K562 (cell line): ENCODE measurements at regions not wholly inside any gene's neighbourhood (a gene's known extent, or its start where the extent isn't known, plus 50 kb on each side); places are given as distances from the start of the nearest gene placed in this dataset.

Experiments used
- ATAC-seq: fragments of 200-7000 bp; cut with Tn5 transposase; 3 replicates; pipeline ENCODE4 v1.9.1; 2020; ENCODE audit warnings: moderate library complexity
- BruUV-seq: library from RNA; stranded (reverse); fragments of 400-500 nt; replicated peaks from 2 replicates; lab custom pipeline; 2021; lab: Mats Ljungman, UMichigan
- CTCF ChIA-PET: fragments of 300-600 bp; formaldehyde crosslinking; extraction: SDS; loops from one replicate; lab custom pipeline; 2021; ENCODE audit warnings: low intra/inter-chr PET ratio; lab: Yijun Ruan, JAX
- POLR2A ChIA-PET: fragments of 300-600, 350-650 bp; sonication (Branson Sonifier 250); formaldehyde crosslinking; extraction: SDS; loops from one replicate; lab custom pipeline; 2021; ENCODE audit warnings: antibody characterized with exemption, inconsistent platforms; lab: Yijun Ruan, JAX
- DNase-seq, 4 experiments: peaks; one replicate each; pipeline versions ENCODE4 v3.0.0 to v3.0.0-alpha.2; 2011 to 2018; ENCODE audit warnings: low spot score in 3 of 4, mixed read lengths in 3 of 4; ENCODE audit errors: extremely low read depth in 1 of 4
- FAIRE-seq: peaks from 2 replicates; lab custom pipeline; 2011; peaks lifted over from hg19 to GRCh38; lab: Jason Lieb, UNC
- H2AFZ ChIP-seq: 2 replicates; pipeline ENCODE4 v1.6.0; 2011; ENCODE audit warnings: low read depth, low read length, control low read depth, inconsistent platforms
- H3K27ac ChIP-seq: fragments of 200-600 bp; 3 replicates; pipeline ENCODE4 v1.8.0; 2011; ENCODE audit warnings: low read depth, mild to moderate bottlenecking, control low read depth, inconsistent platforms, low read length, moderate library complexity, mixed read lengths; ENCODE audit errors: extremely low read depth
- H3K27me3 ChIP-seq, 2 experiments: fragments of 300-600 bp in 1 of 2; 2 replicates in 1 of 2; 3 replicates in 1 of 2; pipeline versions ENCODE4 v1.6.0 to v1.8.0; 2011; ENCODE audit warnings: inconsistent platforms in 2 of 2, low read length in 2 of 2, mild to moderate bottlenecking in 1 of 2, mixed read lengths in 1 of 2, moderate library complexity in 1 of 2; ENCODE audit not compliant: control insufficient read depth in 2 of 2, insufficient read depth in 2 of 2
- H3K36me3 ChIP-seq: fragments of 300-600 bp; 3 replicates; pipeline ENCODE4 v1.8.0; 2011; ENCODE audit warnings: mild to moderate bottlenecking, low read length, inconsistent platforms; ENCODE audit not compliant: control insufficient read depth, insufficient read depth
- H3K4me1 ChIP-seq, 2 experiments: fragments of 200-600 bp in 1 of 2; replicated peaks in 1 of 2; 2 replicates in 1 of 2; 3 replicates in 1 of 2; pipeline versions ENCODE4 v1.5.1 to v1.8.0; 2011; ENCODE audit warnings: inconsistent platforms in 2 of 2, low read length in 2 of 2, mild to moderate bottlenecking in 1 of 2, mixed read lengths in 1 of 2, moderate library complexity in 1 of 2; ENCODE audit not compliant: control insufficient read depth in 2 of 2, insufficient read depth in 2 of 2
- H3K4me2 ChIP-seq: 2 replicates; pipeline ENCODE4 v1.6.1; 2011; ENCODE audit warnings: low read length, control low read depth, inconsistent platforms, mixed read lengths; ENCODE audit not compliant: insufficient read depth
- H3K4me3 ChIP-seq: fragments of 200-600 bp; sonication (generic), shearing (Covaris generic); 2 replicates; pipeline ENCODE4 v1.5.1; 2016; ENCODE audit warnings: control low read depth, inconsistent platforms
- H3K79me2 ChIP-seq: fragments of 200-600 bp; 3 replicates; pipeline ENCODE4 v1.8.0; 2011; ENCODE audit warnings: low read length, inconsistent platforms; ENCODE audit not compliant: control insufficient read depth, insufficient read depth
- H3K9ac ChIP-seq, 2 experiments: 2 replicates each; pipeline versions ENCODE4 v1.6.0 to v1.6.1; 2011; ENCODE audit warnings: low read depth in 2 of 2, low read length in 2 of 2, control low read depth in 1 of 2, inconsistent platforms in 1 of 2, mild to moderate bottlenecking in 1 of 2, mixed read lengths in 1 of 2; ENCODE audit not compliant: insufficient read depth in 1 of 2
- H3K9me1 ChIP-seq: one replicate; pipeline ENCODE4 v1.6.0; 2011; ENCODE audit warnings: inconsistent platforms, mild to moderate bottlenecking, low read length, moderate library complexity; ENCODE audit not compliant: control insufficient read depth, insufficient read depth
- H3K9me3 ChIP-seq: replicated peaks from 2 replicates; pipeline ENCODE4 v1.5.1; 2011; ENCODE audit warnings: low read depth, low read length, inconsistent platforms; ENCODE audit not compliant: control insufficient read depth, insufficient read depth
- H4K20me1 ChIP-seq: replicated peaks from 2 replicates; pipeline ENCODE4 v1.6.1; 2011; ENCODE audit warnings: low read length, inconsistent platforms, mixed read lengths; ENCODE audit not compliant: control insufficient read depth, insufficient read depth
- ILF3 ChIP-seq: fragments of 450-650 bp; IDR thresholded peaks from 2 replicates; pipeline ENCODE4 v1.6.1; 2018; ENCODE audit warnings: antibody characterized with exemption, mild to moderate bottlenecking, moderate library complexity, borderline replicate concordance
- LEF1 ChIP-seq: fragments of 450-650 bp; IDR thresholded peaks from 2 replicates; pipeline ENCODE4 v1.6.1; 2016; ENCODE audit warnings: mild to moderate bottlenecking
- MCM3 ChIP-seq: fragments of 450-650 bp; IDR thresholded peaks from 2 replicates; pipeline ENCODE4 v1.6.1; 2016
- MEIS2 ChIP-seq: fragments of 450-650 bp; IDR thresholded peaks from 2 replicates; pipeline ENCODE4 v1.6.1; 2014; ENCODE audit warnings: mild to moderate bottlenecking; ENCODE audit not compliant: partially characterized antibody
- MLLT1 ChIP-seq, 2 experiments: fragments of 450-650 bp; IDR thresholded peaks; 2 replicates each; pipeline ENCODE4 v1.6.1; 2016
- PRPF4 ChIP-seq: fragments of 200-400 bp; formaldehyde crosslinking; IDR thresholded peaks from one replicate; pipeline ENCODE4 v1.6.1; 2017; ENCODE audit warnings: low read length, low read depth, mild to moderate bottlenecking; ENCODE audit not compliant: insufficient read depth, poor library complexity, severe bottlenecking
- RBM25 ChIP-seq: fragments of 200-400 bp; formaldehyde crosslinking; IDR thresholded peaks from 2 replicates; pipeline ENCODE4 v1.6.1; 2018; ENCODE audit warnings: low read length, low read depth, moderate library complexity; ENCODE audit not compliant: severe bottlenecking
- ZC3H11A ChIP-seq: IDR thresholded peaks from 2 replicates; pipeline ENCODE4 v1.6.1; 2012; ENCODE audit warnings: low read depth, low read length, improper control_type of control experiment
- WGBS: fragments of 100-300 bp; shearing (Covaris generic); methylation state at CpG from one replicate; pipeline ENCODE4 v1.1.6; 2016; ENCODE audit warnings: low coverage, mixed read lengths; ENCODE audit not compliant: insufficient coverage; ENCODE audit errors: missing lambda C conversion rate; 5-methylcytosine and 5-hydroxymethylcytosine counted together
- in situ Hi-C: fragments of 300-500 bp; cut with MboI; formaldehyde crosslinking; loops from 4 replicates; pipeline ENCODE4 v1.15.0; 2018; ENCODE audit warnings: inconsistent platforms, mixed read lengths
- intact Hi-C: fragments of 100-400 bp; cut with micrococcal nuclease; formaldehyde crosslinking; loops from 2 replicates; pipeline ENCODE4 v1.14.2; 2022
- TF ChIP-seq, protein P1 (sequence below), 2 experiments: fragments of 150-350 bp in 1 of 2; IDR thresholded peaks; 2 replicates each; pipeline ENCODE4 v1.6.1; 2012 to 2016; ENCODE audit warnings: low read depth in 2 of 2, low read length in 2 of 2, mild to moderate bottlenecking in 1 of 2, moderate library complexity in 1 of 2
- TF ChIP-seq, protein P2 (sequence below): fragments of 250-450 bp; sonication (Bioruptor Pico); IDR thresholded peaks from 2 replicates; pipeline ENCODE4 v1.6.1; 2021; ENCODE audit warnings: mild to moderate bottlenecking

- Histone ChIP-seq H3K79me2 (no peaks in the 10 kb centered on the region), H3K9me1 (no peaks in the 10 kb centered on the region), H3K4me1 (peaks cover 14 to 37% of the 10 kb centered on the region in 2 experiments), H4K20me1 (no peaks in the 10 kb centered on the region), H3K27me3 (no peaks in the 10 kb centered on the region), H3K9me3 (no peaks in the 10 kb centered on the region), H3K9ac (no peak overlapping the region), H3K27ac (no peak overlapping the region), H3K4me3 (no peak overlapping the region), H3K36me3 (no peaks in the 10 kb centered on the region), H2AFZ (peak overlapping the region; percentile 74), H3K4me2 (no peak overlapping the region)
- WGBS: 47% methylated on average over 11 of the region's 11 CpGs
- TF ChIP-seq ILF3 (no peak), MLLT1 (IDR thresholded peaks at IDR 0.05) (peak in 1 of 2 experiments; percentile 3; a peak in 1 of 4 replicates), LEF1 (peak; percentile 37; the same call in 1 of the 2 replicates), RBM25 (no peak), ZC3H11A (no peak), MEIS2 (peak; percentile 12), MCM3 (no peak), PRPF4 (no peak)
- TF ChIP-seq, protein P1, sequence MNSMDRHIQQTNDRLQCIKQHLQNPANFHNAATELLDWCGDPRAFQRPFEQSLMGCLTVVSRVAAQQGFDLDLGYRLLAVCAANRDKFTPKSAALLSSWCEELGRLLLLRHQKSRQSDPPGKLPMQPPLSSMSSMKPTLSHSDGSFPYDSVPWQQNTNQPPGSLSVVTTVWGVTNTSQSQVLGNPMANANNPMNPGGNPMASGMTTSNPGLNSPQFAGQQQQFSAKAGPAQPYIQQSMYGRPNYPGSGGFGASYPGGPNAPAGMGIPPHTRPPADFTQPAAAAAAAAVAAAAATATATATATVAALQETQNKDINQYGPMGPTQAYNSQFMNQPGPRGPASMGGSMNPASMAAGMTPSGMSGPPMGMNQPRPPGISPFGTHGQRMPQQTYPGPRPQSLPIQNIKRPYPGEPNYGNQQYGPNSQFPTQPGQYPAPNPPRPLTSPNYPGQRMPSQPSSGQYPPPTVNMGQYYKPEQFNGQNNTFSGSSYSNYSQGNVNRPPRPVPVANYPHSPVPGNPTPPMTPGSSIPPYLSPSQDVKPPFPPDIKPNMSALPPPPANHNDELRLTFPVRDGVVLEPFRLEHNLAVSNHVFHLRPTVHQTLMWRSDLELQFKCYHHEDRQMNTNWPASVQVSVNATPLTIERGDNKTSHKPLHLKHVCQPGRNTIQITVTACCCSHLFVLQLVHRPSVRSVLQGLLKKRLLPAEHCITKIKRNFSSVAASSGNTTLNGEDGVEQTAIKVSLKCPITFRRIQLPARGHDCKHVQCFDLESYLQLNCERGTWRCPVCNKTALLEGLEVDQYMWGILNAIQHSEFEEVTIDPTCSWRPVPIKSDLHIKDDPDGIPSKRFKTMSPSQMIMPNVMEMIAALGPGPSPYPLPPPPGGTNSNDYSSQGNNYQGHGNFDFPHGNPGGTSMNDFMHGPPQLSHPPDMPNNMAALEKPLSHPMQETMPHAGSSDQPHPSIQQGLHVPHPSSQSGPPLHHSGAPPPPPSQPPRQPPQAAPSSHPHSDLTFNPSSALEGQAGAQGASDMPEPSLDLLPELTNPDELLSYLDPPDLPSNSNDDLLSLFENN (IDR thresholded peaks at IDR 0.05; ENCODE audit: low read depth in 2 of 2, low read length in 2 of 2): no peak
- TF ChIP-seq, protein P2, sequence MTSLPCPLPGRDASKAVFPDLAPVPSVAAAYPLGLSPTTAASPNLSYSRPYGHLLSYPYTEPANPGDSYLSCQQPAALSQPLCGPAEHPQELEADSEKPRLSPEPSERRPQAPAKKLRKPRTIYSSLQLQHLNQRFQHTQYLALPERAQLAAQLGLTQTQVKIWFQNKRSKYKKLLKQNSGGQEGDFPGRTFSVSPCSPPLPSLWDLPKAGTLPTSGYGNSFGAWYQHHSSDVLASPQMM: no peak
- ChIA-PET CTCF (interaction anchor here (0.6 kb wide), 1 partner anchor 752 kb away, joined by 3 read pairs; no protein-coding TSS in a partner anchor), POLR2A (interaction anchor here (1.2 kb wide), 1 partner anchor 410 kb away, joined by 4 read pairs; the partner anchor contains the start of gene TMEM14C)
- DNase-seq (peak in 1 of 4 experiments; percentile 18), FAIRE-seq (no peak), ATAC-seq (no peak)
- intact Hi-C loops: no loop called here
- no TSS peak for BruUV-seq
- in situ Hi-C loops: no loop called here
Observed at GRCh38 chr6:10312445-10312844, 102.4 kb downstream of the TFAP2A start.
